AG04450 (cell line): ENCODE measurements at regions not wholly inside any gene's neighbourhood (a gene's known extent, or its start where the extent isn't known, plus 50 kb on each side); places are given as distances from the start of the nearest gene placed in this dataset.

Experiments
- CTCF ChIA-PET: fragments of 300-600, 350-600 bp; formaldehyde crosslinking; extraction: SDS; loops from one replicate; lab custom pipeline; 2022; ENCODE audit warnings: antibody characterized with exemption, inconsistent platforms; lab: Charles Lee
- POLR2A ChIA-PET: fragments of 350-600 bp; formaldehyde crosslinking; extraction: SDS; loops from one replicate; lab custom pipeline; 2021; ENCODE audit warnings: antibody characterized with exemption, inconsistent platforms; lab: Yijun Ruan, JAX
- DNase-seq: peaks from one replicate; pipeline ENCODE4 v3.0.0-alpha.2; 2011; ENCODE audit warnings: low read depth, low spot score
- H3K27ac ChIP-seq: one replicate; pipeline ENCODE4 v1.5.1; 2012; ENCODE audit warnings: low read depth, low read length, control low read depth
- H3K27me3 ChIP-seq: one replicate; pipeline ENCODE4 v1.6.0; 2012; ENCODE audit warnings: low read length; ENCODE audit not compliant: control insufficient read depth, insufficient read depth
- H3K4me3 ChIP-seq: 2 replicates; pipeline ENCODE4 v1.5.1; 2011; ENCODE audit warnings: mild to moderate bottlenecking, low read depth, low read length, control low read depth
- H3K9me3 ChIP-seq: 2 replicates; pipeline ENCODE4 v1.5.1; 2012; ENCODE audit warnings: low read length; ENCODE audit not compliant: control insufficient read depth, insufficient read depth
- TF ChIP-seq, protein P1 (sequence below): IDR thresholded peaks from 2 replicates; pipeline ENCODE4 v1.5.1; 2011; ENCODE audit warnings: low read depth, low read length, control low read depth, inconsistent platforms

DNA sequence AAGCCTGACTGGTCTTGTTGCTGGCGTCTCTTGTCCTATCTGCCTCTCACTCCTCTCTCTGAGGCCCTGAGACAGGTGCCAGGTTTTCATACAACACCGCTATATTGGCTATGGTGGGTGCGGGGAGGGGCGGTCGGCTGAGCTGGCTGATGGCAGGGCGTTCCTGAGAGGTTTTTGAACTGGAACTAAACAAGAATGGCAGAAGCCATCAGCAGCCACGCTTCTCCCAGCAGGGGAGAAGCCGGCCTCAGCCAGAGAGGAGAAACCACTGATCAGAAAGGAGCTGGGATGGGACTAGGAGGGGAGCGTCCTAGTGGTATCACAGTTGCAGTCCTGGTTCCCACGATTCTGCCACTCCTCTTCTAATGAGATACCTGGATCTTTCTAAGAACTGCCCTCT is 89.9 kb upstream of the PRR23E start:
- ChIA-PET POLR2A (no interaction called here), CTCF (interaction anchor here (0.7 kb wide), 1 partner anchor 43 kb away, joined by 6 read pairs; no protein-coding TSS in a partner anchor)
- H3K27ac ChIP-seq, result no peak overlapping the region
- peaks cover 6% of the 10 kb centered on the region for H3K27me3 ChIP-seq
- no peaks in the 10 kb centered on the region; the same call in 1 of the 2 replicates for H3K9me3 ChIP-seq
- TF ChIP-seq, protein P1, sequence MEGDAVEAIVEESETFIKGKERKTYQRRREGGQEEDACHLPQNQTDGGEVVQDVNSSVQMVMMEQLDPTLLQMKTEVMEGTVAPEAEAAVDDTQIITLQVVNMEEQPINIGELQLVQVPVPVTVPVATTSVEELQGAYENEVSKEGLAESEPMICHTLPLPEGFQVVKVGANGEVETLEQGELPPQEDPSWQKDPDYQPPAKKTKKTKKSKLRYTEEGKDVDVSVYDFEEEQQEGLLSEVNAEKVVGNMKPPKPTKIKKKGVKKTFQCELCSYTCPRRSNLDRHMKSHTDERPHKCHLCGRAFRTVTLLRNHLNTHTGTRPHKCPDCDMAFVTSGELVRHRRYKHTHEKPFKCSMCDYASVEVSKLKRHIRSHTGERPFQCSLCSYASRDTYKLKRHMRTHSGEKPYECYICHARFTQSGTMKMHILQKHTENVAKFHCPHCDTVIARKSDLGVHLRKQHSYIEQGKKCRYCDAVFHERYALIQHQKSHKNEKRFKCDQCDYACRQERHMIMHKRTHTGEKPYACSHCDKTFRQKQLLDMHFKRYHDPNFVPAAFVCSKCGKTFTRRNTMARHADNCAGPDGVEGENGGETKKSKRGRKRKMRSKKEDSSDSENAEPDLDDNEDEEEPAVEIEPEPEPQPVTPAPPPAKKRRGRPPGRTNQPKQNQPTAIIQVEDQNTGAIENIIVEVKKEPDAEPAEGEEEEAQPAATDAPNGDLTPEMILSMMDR, result no peak
- DNase-seq, result no peak
- H3K4me3 ChIP-seq, result no peak overlapping the region

DNA sequence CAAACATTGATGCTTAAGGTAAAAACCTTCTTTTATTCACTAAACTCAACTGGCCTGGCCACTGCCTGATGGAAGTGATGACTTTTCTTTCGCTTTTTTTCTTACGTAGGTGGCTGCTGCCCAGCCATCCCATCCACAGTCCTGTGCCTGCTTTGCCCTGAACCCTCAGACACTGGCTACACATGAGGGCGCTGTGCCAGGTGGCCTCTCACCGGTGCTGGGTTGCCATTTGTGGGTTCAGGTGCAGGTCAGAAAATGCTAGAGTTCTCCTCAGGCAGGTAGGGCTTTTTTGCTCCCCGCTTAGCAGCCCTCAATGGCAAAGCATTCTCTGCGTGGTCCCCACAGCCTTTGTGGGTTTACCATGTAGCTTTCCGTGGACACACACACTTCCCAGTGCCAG is 88.3 kb upstream of the PRR23E start:
- CTCF ChIA-PET, result no interaction called here

DNA sequence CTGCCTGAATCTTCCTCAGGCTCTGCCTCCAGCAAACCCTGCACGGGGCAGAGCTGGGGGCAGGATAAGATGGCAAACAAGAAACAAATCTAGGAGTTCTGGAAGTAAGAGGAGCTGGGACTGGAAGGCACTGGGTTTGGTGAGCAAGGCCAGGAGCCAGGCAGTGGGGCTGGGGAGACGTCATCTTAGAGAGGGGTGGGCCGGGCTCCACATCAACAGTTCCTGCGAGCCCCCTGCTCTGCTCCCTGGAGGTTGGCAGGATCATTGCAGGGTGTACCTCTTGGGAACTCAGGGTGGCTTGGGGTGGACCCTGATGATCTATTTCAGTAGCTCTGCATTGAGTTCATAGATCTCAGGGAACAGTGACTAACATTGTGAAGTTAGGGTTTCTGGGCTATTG is 87.3 kb upstream of the PRR23E start:
- Histone ChIP-seq H3K4me3 (no peak overlapping the region), H3K9me3 (no peaks in the 10 kb centered on the region; the same call in 1 of the 2 replicates), H3K27ac (no peak overlapping the region), H3K27me3 (peaks cover 4% of the 10 kb centered on the region)
- TF ChIP-seq, protein P1, result no peak
- ChIA-PET POLR2A (no interaction called here), CTCF (no interaction called here)
- DNase-seq, result no peak

More for the DNA sequence above, 88.3 kb upstream of the PRR23E start:
- Histone ChIP-seq H3K9me3 (no peaks in the 10 kb centered on the region; the same call in 1 of the 2 replicates), H3K27ac (no peak overlapping the region), H3K27me3 (peaks cover 6% of the 10 kb centered on the region), H3K4me3 (no peak overlapping the region)
- TF ChIP-seq, protein P1, result no peak
- POLR2A ChIA-PET, result no interaction called here
- DNase-seq, result no peak

DNA sequence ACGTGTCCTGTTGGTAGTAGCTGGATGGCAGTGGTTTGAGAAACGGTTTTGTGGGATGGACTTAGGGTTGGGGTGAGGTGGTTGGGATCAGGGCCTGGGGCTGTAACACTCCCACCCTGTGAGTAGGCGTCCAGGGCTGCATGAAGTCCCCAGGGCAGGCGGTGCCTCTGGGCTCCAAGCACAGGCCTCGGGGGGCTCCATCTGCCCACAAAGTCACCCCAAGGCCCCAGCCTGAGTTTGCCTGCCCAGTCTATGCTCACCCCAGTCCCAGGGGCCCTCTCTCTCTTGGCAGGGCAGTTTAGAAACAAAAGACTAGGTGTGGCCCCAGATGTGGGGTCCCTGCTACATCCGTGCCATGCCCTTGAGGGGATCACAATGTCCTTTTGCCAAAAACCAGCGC is 86.9 kb upstream of the PRR23E start:
- CTCF ChIA-PET, result no interaction called here
- no peaks in the 10 kb centered on the region; the same call in 1 of the 2 replicates for H3K9me3 ChIP-seq
- no peak overlapping the region for H3K4me3 ChIP-seq
- DNase-seq, result no peak
- POLR2A ChIA-PET, result no interaction called here
- peaks cover 4% of the 10 kb centered on the region for H3K27me3 ChIP-seq
- H3K27ac ChIP-seq, result no peak overlapping the region
- TF ChIP-seq, protein P1, result no peak

DNA sequence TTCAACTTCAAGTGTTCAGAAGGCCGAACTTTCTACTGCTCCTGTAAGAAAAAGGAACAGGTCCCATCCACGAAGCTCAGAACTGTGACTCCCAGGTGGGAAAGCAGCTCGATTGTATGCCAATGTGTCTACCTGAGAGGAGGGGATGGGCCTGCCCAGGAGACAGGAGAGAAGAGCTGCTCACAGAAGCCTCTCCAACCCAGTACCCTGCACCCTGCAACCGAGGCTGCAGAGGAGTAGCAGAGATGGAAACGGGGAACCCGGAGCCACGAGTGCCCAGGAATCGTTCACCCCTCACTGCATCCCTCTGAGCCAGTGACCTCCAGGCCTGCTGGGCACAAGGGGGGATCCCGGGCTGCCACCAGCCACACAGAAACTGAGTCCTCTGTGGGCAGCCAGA is 86.5 kb upstream of the PRR23E start:
- Histone ChIP-seq H3K9me3 (no peaks in the 10 kb centered on the region; the same call in 1 of the 2 replicates), H3K27me3 (peaks cover 4% of the 10 kb centered on the region), H3K4me3 (no peak overlapping the region), H3K27ac (no peak overlapping the region)
- CTCF ChIA-PET, result no interaction called here
- no peak for DNase-seq
- TF ChIP-seq, protein P1, result no peak
- POLR2A ChIA-PET, result no interaction called here
